Thyroid gland (tissue), 4 donors: ENCODE measurements at regions not wholly inside any gene's neighbourhood (a gene's known extent, or its start where the extent isn't known, plus 50 kb on each side); places are given as distances from the start of the nearest gene placed in this dataset.

Experiments
- POLR2A ChIP-seq, 2 donors: fragments of 450-650 bp; IDR thresholded peaks; one replicate each; pipeline ENCODE4 v1.6.1; 2017; ENCODE audit warnings: antibody characterized with exemption in 2 of 2, mild to moderate bottlenecking in 2 of 2, moderate library complexity in 1 of 2
- TF ChIP-seq, protein P1 (sequence below), 6 experiments: fragments of 200-600 bp in 3 of 6; fragments of 450-650 bp in 3 of 6; sonication (generic) in 3 of 6; IDR thresholded peaks; one replicate each; pipeline ENCODE4 v1.5.1; 2016 to 2019; ENCODE audit warnings: antibody characterized with exemption in 6 of 6, mild to moderate bottlenecking in 2 of 6, inconsistent platforms in 1 of 6, moderate library complexity in 1 of 6

DNA sequence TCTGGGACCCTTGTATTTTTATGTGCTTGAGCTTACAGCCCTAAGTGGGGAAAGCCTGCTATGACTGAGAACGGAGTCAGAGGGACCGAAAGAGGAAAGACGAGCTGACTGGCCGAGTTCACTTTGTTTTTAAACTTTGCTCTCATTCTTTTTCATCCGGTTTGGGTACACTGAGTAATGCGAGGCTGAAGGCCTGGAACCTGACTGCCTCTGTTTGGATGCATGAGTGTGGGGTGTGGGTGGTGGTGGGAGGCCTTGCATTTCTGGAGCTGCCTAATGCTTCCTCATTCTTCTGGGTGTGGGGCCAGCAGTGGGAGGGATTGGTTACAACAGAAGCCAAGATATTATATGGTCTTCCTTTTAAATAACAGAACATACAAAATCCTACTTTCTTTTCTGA is 155.5 kb downstream of the BUB3 start:
- no peak for TF ChIP-seq POLR2A (IDR thresholded peaks at IDR 0.05)
- TF ChIP-seq, protein P1, sequence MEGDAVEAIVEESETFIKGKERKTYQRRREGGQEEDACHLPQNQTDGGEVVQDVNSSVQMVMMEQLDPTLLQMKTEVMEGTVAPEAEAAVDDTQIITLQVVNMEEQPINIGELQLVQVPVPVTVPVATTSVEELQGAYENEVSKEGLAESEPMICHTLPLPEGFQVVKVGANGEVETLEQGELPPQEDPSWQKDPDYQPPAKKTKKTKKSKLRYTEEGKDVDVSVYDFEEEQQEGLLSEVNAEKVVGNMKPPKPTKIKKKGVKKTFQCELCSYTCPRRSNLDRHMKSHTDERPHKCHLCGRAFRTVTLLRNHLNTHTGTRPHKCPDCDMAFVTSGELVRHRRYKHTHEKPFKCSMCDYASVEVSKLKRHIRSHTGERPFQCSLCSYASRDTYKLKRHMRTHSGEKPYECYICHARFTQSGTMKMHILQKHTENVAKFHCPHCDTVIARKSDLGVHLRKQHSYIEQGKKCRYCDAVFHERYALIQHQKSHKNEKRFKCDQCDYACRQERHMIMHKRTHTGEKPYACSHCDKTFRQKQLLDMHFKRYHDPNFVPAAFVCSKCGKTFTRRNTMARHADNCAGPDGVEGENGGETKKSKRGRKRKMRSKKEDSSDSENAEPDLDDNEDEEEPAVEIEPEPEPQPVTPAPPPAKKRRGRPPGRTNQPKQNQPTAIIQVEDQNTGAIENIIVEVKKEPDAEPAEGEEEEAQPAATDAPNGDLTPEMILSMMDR (IDR thresholded peaks at IDR 0.05) = no peak
